Activated T-helper 1 cell treated with anti-CD3 and anti-CD28 coated beads, Interleukin-12 subunit alpha, Interleukin-12 subunit beta, Interleukin-2, Interleukin-4 antibody, amounts not matched to agents 30 ng/mL and 10 ng/mL and 1 ng/mL, durations not matched to agents 14 hours and 24 hours and 36 hours (primary cell): ENCODE measurements at regions not wholly inside any gene's neighbourhood (a gene's known extent, or its start where the extent isn't known, plus 50 kb on each side); places are given as distances from the start of the nearest gene placed in this dataset.

Experiments used
- DNase-seq: peaks from one replicate; pipeline ENCODE4 v3.0.0; 2021; ENCODE audit warnings: low spot score
- H3K27ac Mint-ChIP-seq: one replicate; pipeline ENCODE4 v1.8.0; 2021; ENCODE audit warnings: mild to moderate bottlenecking, mixed read lengths
- H3K27me3 Mint-ChIP-seq: one replicate; pipeline ENCODE4 v1.8.0; 2022; ENCODE audit warnings: mild to moderate bottlenecking, moderate library complexity, mixed read lengths; ENCODE audit not compliant: insufficient read depth
- H3K36me3 Mint-ChIP-seq: one replicate; pipeline ENCODE4 v1.8.0; 2021; ENCODE audit warnings: low read depth, mixed read lengths
- H3K4me1 Mint-ChIP-seq: one replicate; pipeline ENCODE4 v1.8.0; 2021; ENCODE audit warnings: low read depth, mixed read lengths
- H3K4me3 Mint-ChIP-seq: one replicate; pipeline ENCODE4 v1.8.0; 2021; ENCODE audit warnings: mild to moderate bottlenecking, moderate library complexity, mixed read lengths
- H3K9me3 Mint-ChIP-seq: one replicate; pipeline ENCODE4 v1.8.0; 2021; ENCODE audit warnings: mixed read lengths
- intact Hi-C: fragments of 100-400 bp; cut with micrococcal nuclease; formaldehyde crosslinking; loops from one replicate; pipeline ENCODE4 v1.15.1; 2024

- Mint-ChIP-seq H3K27me3 (no peaks in the 10 kb centered on the region), H3K4me3 (no peak overlapping the region), H3K4me1 (no peaks in the 10 kb centered on the region), H3K36me3 (no peaks in the 10 kb centered on the region), H3K27ac (no peak overlapping the region), H3K9me3 (no peaks in the 10 kb centered on the region)
- intact Hi-C loops = no loop called here
- DNase-seq = no peak
These were observed 445.4 kb downstream of the ANXA1 start for GRCh38 chr9:73597039-73597438.

DNA sequence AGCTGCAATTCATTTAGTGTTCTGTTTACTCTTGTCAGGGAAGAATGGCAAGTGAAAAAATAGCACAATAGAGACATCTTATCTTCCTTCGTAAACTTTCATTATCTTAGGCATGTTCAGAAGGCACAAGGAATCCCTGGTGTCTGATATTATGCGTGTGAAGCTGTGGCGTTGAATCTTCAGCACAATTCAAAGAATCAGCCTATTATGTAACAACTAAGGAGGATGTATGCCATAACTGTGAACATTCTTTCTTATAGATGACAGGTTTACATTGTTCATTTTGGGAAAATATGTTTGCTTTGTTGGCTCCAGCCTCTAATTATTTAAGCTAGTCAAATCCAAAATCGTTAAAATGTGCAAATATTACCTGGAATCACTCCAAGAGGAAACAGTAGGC is 446.1 kb downstream of the ANXA1 start:
- intact Hi-C loops = no loop called here
- no peaks in the 10 kb centered on the region for H3K36me3 Mint-ChIP-seq
- H3K27ac Mint-ChIP-seq = no peak overlapping the region
- H3K9me3 Mint-ChIP-seq = no peaks in the 10 kb centered on the region
- H3K4me3 Mint-ChIP-seq = no peak overlapping the region
- DNase-seq = no peak
- no peaks in the 10 kb centered on the region for H3K4me1 Mint-ChIP-seq
- H3K27me3 Mint-ChIP-seq = no peaks in the 10 kb centered on the region

DNA sequence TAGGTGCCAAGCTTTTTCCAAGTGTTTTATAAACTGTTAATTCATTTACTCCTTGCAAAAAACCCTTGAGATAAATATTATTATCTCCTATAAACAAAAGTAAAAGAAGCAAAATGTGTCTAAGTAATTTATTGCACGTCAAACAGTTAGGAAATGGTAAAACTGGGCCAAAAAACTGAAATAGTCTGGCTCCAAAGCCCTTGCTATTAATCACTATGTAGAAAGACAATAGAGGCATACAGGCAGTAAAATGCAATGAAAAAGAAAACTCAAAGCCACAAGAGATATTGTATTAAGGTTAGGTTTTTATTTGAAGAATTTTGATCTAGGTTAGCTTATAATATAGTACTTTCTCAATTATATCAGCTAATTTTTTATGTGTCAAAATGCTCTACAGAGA is 457.7 kb downstream of the ANXA1 start:
- intact Hi-C loops = no loop called here
- H3K9me3 Mint-ChIP-seq = no peaks in the 10 kb centered on the region
- H3K36me3 Mint-ChIP-seq = no peaks in the 10 kb centered on the region
- no peaks in the 10 kb centered on the region for H3K27me3 Mint-ChIP-seq
- no peak overlapping the region for H3K4me3 Mint-ChIP-seq
- H3K4me1 Mint-ChIP-seq = no peaks in the 10 kb centered on the region
- H3K27ac Mint-ChIP-seq = no peak overlapping the region
- DNase-seq = no peak

DNA sequence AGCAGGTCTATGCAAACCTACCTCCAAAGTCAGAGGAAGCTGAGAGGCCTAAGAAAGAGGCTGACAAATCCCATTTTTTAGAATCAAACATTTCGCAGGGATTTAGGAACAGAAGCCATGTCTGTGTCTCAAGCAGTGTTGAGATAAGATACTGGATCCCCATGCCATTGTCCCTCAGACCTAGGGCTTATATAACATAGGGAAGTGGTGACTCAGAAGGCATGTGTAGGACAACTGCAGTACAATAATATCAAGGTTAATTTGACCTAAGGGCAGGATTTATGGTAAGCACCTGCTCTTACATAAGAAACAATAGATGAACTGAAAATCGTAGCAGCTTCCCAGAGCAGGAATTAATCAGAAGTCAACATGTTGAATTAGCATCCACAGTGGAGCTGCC is 459.4 kb downstream of the ANXA1 start:
- H3K27ac Mint-ChIP-seq = no peak overlapping the region
- no peaks in the 10 kb centered on the region for H3K36me3 Mint-ChIP-seq
- H3K9me3 Mint-ChIP-seq = no peaks in the 10 kb centered on the region
- no peaks in the 10 kb centered on the region for H3K4me1 Mint-ChIP-seq
- no peak overlapping the region for H3K4me3 Mint-ChIP-seq
- no peaks in the 10 kb centered on the region for H3K27me3 Mint-ChIP-seq
- DNase-seq = no peak
- intact Hi-C loops = no loop called here

DNA sequence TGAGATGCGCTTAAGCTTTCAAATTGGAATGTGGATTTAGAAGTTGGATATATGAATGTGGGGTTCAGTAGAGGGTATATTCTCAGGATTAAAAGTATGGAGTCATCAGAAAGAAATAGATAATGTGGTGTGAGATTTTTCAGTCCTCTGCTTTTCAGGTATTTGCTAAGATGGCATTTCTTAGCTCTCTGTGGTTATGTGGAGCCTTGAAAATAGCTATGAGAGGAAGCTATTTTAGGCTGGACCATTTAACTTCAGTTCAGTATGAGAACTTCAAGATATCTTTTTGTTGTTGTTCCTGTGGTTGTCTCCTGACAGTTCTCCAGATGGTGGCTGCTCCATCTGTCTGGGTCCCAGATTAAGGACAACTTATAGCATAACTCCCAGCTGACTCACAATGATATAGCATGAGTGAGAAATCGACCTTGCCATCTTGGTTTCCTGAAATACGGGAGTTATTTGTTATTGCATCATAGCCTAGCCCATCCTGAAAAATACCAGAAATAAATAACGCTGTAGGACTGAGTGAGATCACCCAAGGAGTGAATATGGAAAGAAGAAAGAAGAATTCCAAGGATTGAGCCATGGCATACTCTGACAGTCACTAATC is 461.5 kb downstream of the ANXA1 start:
- DNase-seq = no peak
- H3K27ac Mint-ChIP-seq = no peak overlapping the region
- H3K4me3 Mint-ChIP-seq = no peak overlapping the region
- H3K27me3 Mint-ChIP-seq = no peaks in the 10 kb centered on the region
- H3K36me3 Mint-ChIP-seq = no peaks in the 10 kb centered on the region
- no peaks in the 10 kb centered on the region for H3K4me1 Mint-ChIP-seq
- intact Hi-C loops = no loop called here
- H3K9me3 Mint-ChIP-seq = no peaks in the 10 kb centered on the region

GRCh38 chr9:73615557-73615956 is 463.9 kb downstream of the ANXA1 start:
- DNase-seq = no peak
- Mint-ChIP-seq H3K36me3 (no peaks in the 10 kb centered on the region), H3K9me3 (peaks cover 6% of the 10 kb centered on the region), H3K4me3 (no peak overlapping the region), H3K4me1 (no peaks in the 10 kb centered on the region), H3K27ac (no peak overlapping the region), H3K27me3 (no peaks in the 10 kb centered on the region)
- intact Hi-C loops = no loop called here

DNA sequence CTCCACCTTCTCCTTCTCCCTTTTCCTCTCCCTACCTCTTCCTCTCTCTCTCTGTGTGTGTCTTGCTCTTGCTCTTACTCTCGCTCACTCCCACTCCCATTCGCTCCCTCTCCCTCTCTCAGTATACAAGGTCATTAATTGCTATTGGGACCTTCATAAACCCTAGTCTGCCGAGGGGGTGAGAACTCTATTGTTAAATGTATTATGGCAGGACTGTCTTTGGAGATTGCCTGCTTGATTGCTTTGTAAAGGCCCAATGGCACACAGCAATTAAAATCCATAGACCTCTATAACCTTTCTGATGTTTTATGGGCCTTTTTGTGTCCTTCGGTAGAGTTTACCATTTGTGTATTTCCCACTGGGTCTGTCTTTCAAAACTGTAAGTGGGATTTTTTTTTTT is 465.9 kb downstream of the ANXA1 start:
- H3K27me3 Mint-ChIP-seq = no peaks in the 10 kb centered on the region
- H3K4me3 Mint-ChIP-seq = no peak overlapping the region
- no peaks in the 10 kb centered on the region for H3K4me1 Mint-ChIP-seq
- intact Hi-C loops = no loop called here
- no peak for DNase-seq
- peaks cover 6% of the 10 kb centered on the region for H3K9me3 Mint-ChIP-seq
- H3K27ac Mint-ChIP-seq = no peak overlapping the region
- H3K36me3 Mint-ChIP-seq = no peaks in the 10 kb centered on the region

GRCh38 chr9:73640971-73641370 is 489.3 kb downstream of the ANXA1 start:
- Mint-ChIP-seq H3K36me3 (no peaks in the 10 kb centered on the region), H3K9me3 (peaks cover 3% of the 10 kb centered on the region), H3K4me3 (no peak overlapping the region), H3K27me3 (no peaks in the 10 kb centered on the region), H3K4me1 (no peaks in the 10 kb centered on the region), H3K27ac (no peak overlapping the region)
- intact Hi-C loops = no loop called here
- DNase-seq = no peak

DNA sequence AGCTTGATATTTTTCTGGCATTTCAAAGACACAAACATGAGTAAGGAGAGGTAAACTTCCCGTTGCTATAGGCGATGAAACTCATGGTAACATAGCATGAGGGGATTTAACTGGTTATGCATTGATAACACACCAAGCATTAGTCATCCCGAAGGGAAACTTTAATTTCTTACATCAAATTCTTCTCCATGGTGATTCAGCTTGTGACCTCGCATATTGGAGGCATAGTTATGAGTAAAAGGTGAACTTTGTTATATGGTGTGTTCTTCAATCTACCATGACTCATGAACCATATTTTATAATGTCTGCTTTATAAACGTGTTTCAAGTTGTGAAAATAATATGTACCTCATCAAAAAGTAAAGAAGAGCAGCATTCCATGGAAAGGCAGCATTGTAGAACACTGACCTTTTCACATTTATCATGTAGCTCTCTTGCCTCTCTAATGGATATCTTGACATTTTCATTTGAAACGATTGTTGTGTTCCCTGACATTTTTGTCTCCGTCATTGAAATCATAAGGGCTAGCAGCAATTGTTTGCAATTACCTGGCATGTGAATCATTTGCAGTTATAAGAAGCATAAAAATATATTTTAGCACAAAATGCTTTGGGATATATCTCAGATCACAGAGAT is 491.8 kb downstream of the ANXA1 start:
- DNase-seq = no peak
- intact Hi-C loops = no loop called here
- H3K27me3 Mint-ChIP-seq = no peaks in the 10 kb centered on the region
- H3K27ac Mint-ChIP-seq = no peak overlapping the region
- peaks cover 6% of the 10 kb centered on the region for H3K9me3 Mint-ChIP-seq
- no peaks in the 10 kb centered on the region for H3K4me1 Mint-ChIP-seq
- no peaks in the 10 kb centered on the region for H3K36me3 Mint-ChIP-seq
- no peak overlapping the region for H3K4me3 Mint-ChIP-seq

DNA sequence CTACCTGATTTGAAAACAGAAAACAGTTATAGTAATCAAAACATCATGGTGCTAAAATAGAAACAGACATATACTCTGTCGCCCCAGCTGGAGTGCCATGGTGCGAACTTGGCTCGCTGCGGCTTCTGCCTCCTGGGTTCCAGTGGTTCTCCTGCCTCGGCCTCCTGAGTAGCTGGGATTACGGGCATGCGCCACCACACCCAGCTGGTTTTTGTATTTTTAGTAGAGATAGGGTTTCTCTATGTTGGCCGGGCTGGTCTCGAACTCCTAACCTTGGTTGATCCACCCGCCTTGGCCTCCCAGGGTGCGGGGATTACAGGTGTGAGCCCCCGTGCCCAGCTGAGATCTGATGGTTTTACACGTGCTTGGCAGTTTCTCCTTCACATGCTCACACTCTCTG is 495.9 kb downstream of the ANXA1 start:
- Mint-ChIP-seq H3K9me3 (peaks cover 6% of the 10 kb centered on the region), H3K27me3 (no peaks in the 10 kb centered on the region), H3K4me1 (no peaks in the 10 kb centered on the region), H3K36me3 (no peaks in the 10 kb centered on the region), H3K27ac (no peak overlapping the region), H3K4me3 (no peak overlapping the region)
- DNase-seq = no peak
- intact Hi-C loops = no loop called here

DNA sequence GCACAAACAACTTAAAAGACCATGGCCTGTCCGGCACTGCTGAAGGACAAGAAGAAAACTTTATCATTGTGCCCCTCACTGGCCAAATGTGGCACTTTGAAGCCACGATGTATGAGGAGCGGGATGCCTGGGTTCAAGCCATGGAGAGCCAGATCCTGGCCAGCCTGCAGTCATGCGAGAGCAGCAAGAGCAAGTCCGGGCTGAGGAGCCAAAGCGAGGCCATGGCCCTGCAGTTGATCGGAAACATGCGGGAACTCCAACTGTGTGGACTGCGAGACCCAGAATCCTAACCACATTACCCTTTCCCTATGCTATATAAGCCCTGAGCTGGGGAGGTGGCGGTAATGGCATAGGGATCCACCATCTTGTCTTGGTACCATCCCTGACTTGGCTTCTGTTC is 497.9 kb downstream of the ANXA1 start:
- DNase-seq = no peak
- Mint-ChIP-seq H3K4me3 (no peak overlapping the region), H3K36me3 (no peaks in the 10 kb centered on the region), H3K27ac (no peak overlapping the region), H3K27me3 (no peaks in the 10 kb centered on the region), H3K4me1 (no peaks in the 10 kb centered on the region), H3K9me3 (peaks cover 6% of the 10 kb centered on the region)
- intact Hi-C loops = no loop called here

GRCh38 chr9:73655363-73655762 is 503.7 kb downstream of the ANXA1 start:
- H3K27me3 Mint-ChIP-seq = no peaks in the 10 kb centered on the region
- no peaks in the 10 kb centered on the region for H3K36me3 Mint-ChIP-seq
- no peak for DNase-seq
- H3K27ac Mint-ChIP-seq = no peak overlapping the region
- H3K9me3 Mint-ChIP-seq = no peaks in the 10 kb centered on the region
- H3K4me1 Mint-ChIP-seq = no peaks in the 10 kb centered on the region
- no peak overlapping the region for H3K4me3 Mint-ChIP-seq
- intact Hi-C loops = no loop called here

- no peaks in the 10 kb centered on the region for H3K27me3 Mint-ChIP-seq
- no peaks in the 10 kb centered on the region for H3K36me3 Mint-ChIP-seq
- H3K9me3 Mint-ChIP-seq = no peaks in the 10 kb centered on the region
- intact Hi-C loops = no loop called here
- no peak for DNase-seq
- H3K4me1 Mint-ChIP-seq = no peaks in the 10 kb centered on the region
- no peak overlapping the region for H3K27ac Mint-ChIP-seq
- no peak overlapping the region for H3K4me3 Mint-ChIP-seq
These were observed 504.2 kb downstream of the ANXA1 start for GRCh38 chr9:73655831-73656230.

DNA sequence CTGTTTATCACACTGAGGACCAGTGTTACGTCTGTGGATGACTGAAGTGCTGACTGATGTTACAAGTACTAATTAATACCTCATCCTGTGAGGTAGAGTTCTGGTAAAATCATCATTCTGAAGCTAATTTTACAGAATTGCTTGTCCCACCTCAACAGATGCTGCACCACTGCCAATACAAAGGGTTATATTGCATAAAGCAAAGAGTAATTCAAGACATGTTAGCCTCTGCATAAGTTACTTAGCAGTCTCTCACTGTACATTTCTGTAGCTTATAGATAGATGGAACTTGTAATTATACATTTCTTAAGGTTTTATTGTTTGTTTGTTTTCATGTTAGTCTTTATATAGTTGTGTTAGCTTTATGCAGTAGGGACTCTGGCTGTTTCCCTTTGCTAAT is 513.6 kb downstream of the ANXA1 start:
- intact Hi-C loops = no loop called here

More for the DNA sequence above, 513.6 kb downstream of the ANXA1 start:
- Mint-ChIP-seq H3K4me3 (no peak overlapping the region), H3K27me3 (no peaks in the 10 kb centered on the region), H3K27ac (no peak overlapping the region), H3K36me3 (no peaks in the 10 kb centered on the region), H3K9me3 (no peaks in the 10 kb centered on the region), H3K4me1 (no peaks in the 10 kb centered on the region)
- no peak for DNase-seq
